Muscle of arm (tissue), 1 donor: ENCODE measurements at regions not wholly inside any gene's neighbourhood (a gene's known extent, or its start where the extent isn't known, plus 50 kb on each side); places are given as distances from the start of the nearest gene placed in this dataset.

Experiments used
- DNase-seq: peaks from one replicate; pipeline ENCODE4 v3.0.0-alpha.2; 2013

- no peak for DNase-seq
Measured at GRCh38 chr4:60013464-60014184, 1186.5 kb upstream of the ADGRL3 start.

GRCh38 chr4:60016971-60017370 is 1183.2 kb upstream of the ADGRL3 start:
- no peak for DNase-seq

- DNase-seq = no peak
Measured at GRCh38 chr4:60019180-60019579, 1180.9 kb upstream of the ADGRL3 start.

GRCh38 chr4:60019946-60020345 is 1180.2 kb upstream of the ADGRL3 start:
- no peak for DNase-seq

- no peak for DNase-seq
Measured at GRCh38 chr4:60020389-60020788, 1179.7 kb upstream of the ADGRL3 start.

- no peak for DNase-seq
Measured at GRCh38 chr4:60033826-60034225, 1166.3 kb upstream of the ADGRL3 start.

- peak; percentile 4 for DNase-seq
Measured at GRCh38 chr4:60034361-60034760, 1165.8 kb upstream of the ADGRL3 start.

- DNase-seq = no peak
Measured at GRCh38 chr4:60039908-60040307, 1160.2 kb upstream of the ADGRL3 start.

GRCh38 chr4:60042231-60042652 is 1157.9 kb upstream of the ADGRL3 start:
- DNase-seq = no peak

GRCh38 chr4:60042941-60043340 is 1157.2 kb upstream of the ADGRL3 start:
- no peak for DNase-seq

GRCh38 chr4:60078984-60079383 is 1121.1 kb upstream of the ADGRL3 start:
- no peak for DNase-seq

- no peak for DNase-seq
Measured at GRCh38 chr4:60081839-60082238, 1118.3 kb upstream of the ADGRL3 start.

GRCh38 chr4:60088807-60089486 is 1111.2 kb upstream of the ADGRL3 start:
- DNase-seq = no peak

- no peak for DNase-seq
Measured at GRCh38 chr4:60089546-60090273, 1110.4 kb upstream of the ADGRL3 start.

GRCh38 chr4:60096676-60097075 is 1103.5 kb upstream of the ADGRL3 start:
- DNase-seq = no peak

- DNase-seq = no peak
Measured at GRCh38 chr4:60116592-60116991, 1083.5 kb upstream of the ADGRL3 start.

- no peak for DNase-seq
Measured at GRCh38 chr4:60117726-60118323, 1082.3 kb upstream of the ADGRL3 start.

- DNase-seq = no peak
Measured at GRCh38 chr4:60122820-60123219, 1077.3 kb upstream of the ADGRL3 start.

GRCh38 chr4:60128888-60129287 is 1071.2 kb upstream of the ADGRL3 start:
- peak; percentile 27 for DNase-seq

- no peak for DNase-seq
Measured at GRCh38 chr4:60129740-60130139, 1070.4 kb upstream of the ADGRL3 start.

GRCh38 chr4:60133375-60133774 is 1066.8 kb upstream of the ADGRL3 start:
- DNase-seq = no peak

- no peak for DNase-seq
Measured at GRCh38 chr4:60134099-60134498, 1066.0 kb upstream of the ADGRL3 start.

GRCh38 chr4:60155088-60155487 is 1045.0 kb upstream of the ADGRL3 start:
- DNase-seq = no peak
